Skeletal muscle tissue (tissue), 3 donors: ENCODE measurements at regions not wholly inside any gene's neighbourhood (a gene's known extent, or its start where the extent isn't known, plus 50 kb on each side); places are given as distances from the start of the nearest gene placed in this dataset.

Source experiments
- H3K27ac ChIP-seq: one replicate; pipeline ENCODE4 v1.7.0; 2013; ENCODE audit warnings: mild to moderate bottlenecking, low read depth, low read length, inconsistent platforms
- H3K27me3 ChIP-seq, 3 donors: one replicate each; pipeline ENCODE4 v1.7.0; 2013; ENCODE audit warnings: low read length in 3 of 3; ENCODE audit not compliant: control insufficient read depth in 3 of 3, insufficient read depth in 3 of 3
- H3K36me3 ChIP-seq, 3 donors: one replicate each; pipeline ENCODE4 v1.7.0; 2013; ENCODE audit warnings: low read length in 3 of 3; ENCODE audit not compliant: control insufficient read depth in 3 of 3, insufficient read depth in 3 of 3
- H3K4me1 ChIP-seq, 3 donors: one replicate each; pipeline ENCODE4 v1.7.0; 2013; ENCODE audit warnings: low read length in 3 of 3, mild to moderate bottlenecking in 3 of 3; ENCODE audit not compliant: control insufficient read depth in 3 of 3, insufficient read depth in 3 of 3
- H3K4me3 ChIP-seq, 3 donors: one replicate each; pipeline ENCODE4 v1.7.0; 2013; ENCODE audit warnings: low read length in 3 of 3
- H3K9ac ChIP-seq, 3 donors: one replicate each; pipeline ENCODE4 v1.7.0; 2013; ENCODE audit warnings: low read length in 3 of 3, mild to moderate bottlenecking in 3 of 3, moderate library complexity in 2 of 3, low read depth in 1 of 3
- H3K9me3 ChIP-seq, 3 donors: one replicate each; pipeline ENCODE4 v1.7.0; 2013; ENCODE audit warnings: low read length in 3 of 3; ENCODE audit not compliant: control insufficient read depth in 3 of 3
- donor health status: Osteomylitis.

DNA sequence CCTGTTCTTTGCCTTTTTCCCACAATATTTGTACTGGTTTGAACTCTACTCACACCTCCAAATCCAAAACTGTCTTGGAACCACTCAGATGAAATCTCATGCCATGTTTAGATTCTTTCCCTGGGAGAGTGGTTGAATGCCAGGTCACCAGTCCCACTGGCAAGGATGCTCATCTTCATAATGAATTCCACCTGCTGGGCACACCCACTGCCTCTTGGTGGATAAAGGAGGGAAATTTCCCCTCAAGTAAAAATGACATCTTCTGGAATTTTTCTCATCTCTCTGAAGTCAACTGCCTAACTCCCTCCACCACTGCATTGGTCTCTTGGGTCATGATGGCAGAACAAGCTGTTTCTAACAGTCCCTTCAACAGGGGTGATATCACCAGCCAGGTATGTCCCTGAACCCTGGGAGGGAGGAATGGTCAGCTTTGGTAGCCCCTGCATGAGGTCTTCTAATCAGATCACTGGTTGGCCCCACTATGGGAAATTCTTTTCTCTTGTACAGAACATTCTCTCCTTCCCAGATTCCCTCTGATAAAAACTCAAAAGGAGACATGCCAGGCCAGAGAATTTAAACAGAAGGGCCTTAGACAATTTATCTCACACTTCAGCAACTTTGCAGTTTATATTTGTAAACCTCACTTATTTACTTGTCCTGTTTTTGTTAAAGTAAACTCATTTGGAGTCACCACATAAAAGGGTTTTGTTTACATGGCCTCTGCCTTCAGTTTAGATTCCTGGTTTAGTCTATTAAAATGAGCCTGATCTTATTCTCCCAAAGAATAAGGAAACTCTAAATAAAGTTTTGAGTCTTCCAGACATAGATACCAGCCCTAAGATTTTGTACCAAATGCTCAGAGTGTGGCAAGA lies 143.4 kb downstream of the WNT5A start:
- no peaks in the 10 kb centered on the region for H3K36me3 ChIP-seq
- H3K9me3 ChIP-seq = no peaks in the 10 kb centered on the region
- H3K9ac ChIP-seq = no peak overlapping the region
- H3K4me1 ChIP-seq = no peaks in the 10 kb centered on the region
- no peaks in the 10 kb centered on the region for H3K27me3 ChIP-seq
- no peak overlapping the region for H3K27ac ChIP-seq
- no peak overlapping the region for H3K4me3 ChIP-seq

DNA sequence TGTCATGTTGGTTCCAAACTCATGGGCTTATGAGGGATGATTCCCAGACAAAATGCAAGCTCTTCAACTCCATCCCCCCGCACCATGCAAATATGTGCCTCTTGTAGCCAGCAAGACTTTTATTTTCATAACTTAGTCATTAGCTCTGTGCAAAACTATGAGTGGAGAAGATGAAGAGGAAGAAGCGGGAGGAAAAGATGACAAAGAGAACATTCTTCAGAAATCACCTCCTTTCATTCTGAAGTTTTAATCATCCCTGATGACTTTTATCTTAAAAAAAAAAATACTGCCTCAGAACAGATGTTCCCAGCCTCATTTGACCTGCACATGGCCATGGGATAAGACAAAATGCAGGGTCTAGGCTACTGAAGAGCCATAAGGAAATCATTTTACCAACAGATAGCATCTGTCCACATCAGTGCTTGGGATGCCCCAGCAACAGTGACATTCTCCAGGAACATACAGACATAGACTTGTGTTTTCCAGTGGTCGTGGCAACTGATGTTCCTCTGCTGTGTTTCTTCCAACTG lies 145.5 kb downstream of the WNT5A start:
- Histone ChIP-seq H3K27ac (no peak overlapping the region), H3K4me1 (no peaks in the 10 kb centered on the region), H3K9me3 (no peaks in the 10 kb centered on the region), H3K27me3 (peaks cover 0 to 2% (median under 1%) of the 10 kb centered on the region in 3 donors), H3K9ac (no peak overlapping the region), H3K4me3 (no peak overlapping the region), H3K36me3 (no peaks in the 10 kb centered on the region)

DNA sequence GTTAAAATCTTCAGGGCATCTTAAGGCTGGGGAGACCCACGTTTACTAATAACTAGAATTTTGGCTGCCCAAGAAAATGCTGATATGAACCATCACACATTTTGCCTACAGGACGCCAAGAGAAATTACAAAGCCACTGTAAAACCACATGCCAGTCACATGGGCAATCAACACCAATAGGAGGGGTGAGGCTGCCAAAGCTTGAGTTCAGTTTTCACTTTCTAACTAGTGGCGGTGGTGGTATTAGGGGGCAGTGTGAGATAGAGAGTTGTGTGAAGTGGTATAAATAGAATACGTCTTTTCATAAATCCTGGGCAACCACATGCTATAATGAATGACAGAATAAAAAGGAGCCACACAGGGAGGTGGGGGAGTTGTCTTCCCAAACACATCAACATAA lies 147.3 kb downstream of the WNT5A start:
- no peak overlapping the region for H3K4me3 ChIP-seq
- no peaks in the 10 kb centered on the region for H3K9me3 ChIP-seq
- H3K9ac ChIP-seq = no peak overlapping the region
- H3K27me3 ChIP-seq = peaks cover 0 to 3% (median 2%) of the 10 kb centered on the region in 3 donors
- no peak overlapping the region for H3K27ac ChIP-seq
- no peaks in the 10 kb centered on the region for H3K36me3 ChIP-seq
- H3K4me1 ChIP-seq = no peaks in the 10 kb centered on the region

DNA sequence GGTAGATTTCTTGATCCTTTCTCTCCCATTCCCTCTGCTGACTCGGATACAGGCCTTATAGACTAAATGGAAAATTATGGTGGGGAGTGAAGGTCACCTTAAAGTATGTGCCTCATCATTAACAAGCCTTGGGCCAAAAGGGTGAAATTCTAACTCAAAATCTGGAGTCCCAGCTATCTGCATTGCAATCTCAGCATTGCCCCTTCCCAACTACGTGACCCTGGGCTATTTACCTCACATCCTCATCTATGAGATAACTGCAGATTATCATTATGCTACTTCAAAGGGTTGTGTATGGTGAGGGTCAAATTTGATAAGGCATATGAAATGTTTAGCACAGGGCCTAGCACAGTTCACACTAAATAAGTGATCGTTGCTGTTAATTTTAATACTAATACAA lies 147.7 kb downstream of the WNT5A start:
- no peaks in the 10 kb centered on the region for H3K36me3 ChIP-seq
- H3K4me1 ChIP-seq = no peaks in the 10 kb centered on the region
- no peaks in the 10 kb centered on the region for H3K9me3 ChIP-seq
- H3K27me3 ChIP-seq = peaks cover 0 to 3% (median 2%) of the 10 kb centered on the region in 3 donors
- no peak overlapping the region for H3K4me3 ChIP-seq
- no peak overlapping the region for H3K9ac ChIP-seq
- H3K27ac ChIP-seq = no peak overlapping the region

DNA sequence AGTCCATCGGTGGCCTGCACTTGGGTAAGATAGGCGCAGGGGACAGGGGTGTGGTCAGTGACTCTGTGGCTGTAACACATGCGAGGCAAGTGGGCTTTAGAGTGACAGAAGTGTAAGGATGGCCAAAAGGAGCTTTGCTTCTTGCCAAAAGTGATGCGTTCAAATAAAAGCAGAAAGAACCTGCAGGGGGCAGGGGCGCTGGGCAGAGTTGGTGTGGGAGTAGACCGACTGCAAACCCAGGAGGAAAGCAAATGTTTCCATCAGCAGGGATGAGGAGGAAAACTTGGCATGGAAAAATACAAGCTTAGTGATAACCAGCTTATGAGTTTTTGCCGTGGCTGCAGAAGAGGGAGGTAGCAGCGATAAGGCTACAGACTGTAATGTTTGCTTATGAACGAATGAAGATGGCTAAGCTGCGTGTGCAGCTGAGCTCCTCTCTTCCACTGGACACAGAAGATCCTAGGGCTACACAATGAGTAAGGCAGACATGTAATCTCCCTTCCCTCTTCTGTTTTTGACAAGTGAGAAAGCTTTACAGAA lies 149.4 kb downstream of the WNT5A start:
- H3K9me3 ChIP-seq = no peaks in the 10 kb centered on the region
- peaks cover 0 to 3% (median 2%) of the 10 kb centered on the region in 3 donors for H3K27me3 ChIP-seq
- no peak overlapping the region for H3K9ac ChIP-seq
- no peaks in the 10 kb centered on the region for H3K4me1 ChIP-seq
- no peak overlapping the region for H3K4me3 ChIP-seq
- H3K36me3 ChIP-seq = no peaks in the 10 kb centered on the region
- no peak overlapping the region for H3K27ac ChIP-seq

DNA sequence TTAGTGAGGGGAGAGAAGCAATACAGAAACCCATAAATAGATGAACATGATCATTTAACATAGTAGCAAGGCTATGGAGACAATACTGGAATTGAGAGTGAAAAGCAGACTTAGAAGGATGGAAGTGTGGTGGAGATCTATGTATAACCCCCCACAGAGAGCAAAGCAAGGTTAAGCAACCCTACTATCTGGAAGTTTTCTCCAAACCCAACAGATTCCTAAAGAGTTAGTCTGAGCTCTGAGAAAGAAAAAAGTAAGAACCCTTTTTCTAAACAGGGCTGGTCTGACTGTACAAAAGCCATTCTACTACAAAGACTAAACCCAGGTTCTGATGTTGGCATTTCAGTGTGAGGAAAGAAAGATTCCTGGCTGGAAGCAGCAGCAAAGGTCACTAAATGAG lies 153.2 kb downstream of the WNT5A start:
- H3K36me3 ChIP-seq = no peaks in the 10 kb centered on the region
- H3K4me1 ChIP-seq = no peaks in the 10 kb centered on the region
- peaks cover 0 to 3% (median 2%) of the 10 kb centered on the region in 3 donors for H3K27me3 ChIP-seq
- H3K27ac ChIP-seq = no peak overlapping the region
- no peak overlapping the region for H3K9ac ChIP-seq
- no peak overlapping the region for H3K4me3 ChIP-seq
- no peaks in the 10 kb centered on the region for H3K9me3 ChIP-seq

DNA sequence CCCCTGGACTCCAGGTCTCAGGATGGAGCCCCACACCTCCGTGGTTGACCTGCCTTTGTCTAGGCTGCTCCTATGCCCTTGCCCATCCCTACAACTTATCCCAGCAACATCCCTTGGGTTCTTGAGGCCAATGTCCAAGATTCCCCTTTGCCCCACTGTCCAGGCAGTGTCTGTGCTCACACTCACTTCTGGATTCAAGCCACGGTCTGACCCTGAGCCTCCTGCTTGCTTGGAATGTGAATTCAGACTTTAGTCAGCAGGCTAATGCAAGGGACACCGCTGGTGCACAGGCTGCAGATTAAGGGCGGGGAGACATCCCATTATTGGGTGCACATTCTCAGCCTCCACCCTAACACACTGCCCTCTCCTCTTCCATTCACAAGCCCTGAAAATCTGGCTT lies 154.1 kb downstream of the WNT5A start:
- H3K27ac ChIP-seq = no peak overlapping the region

DNA sequence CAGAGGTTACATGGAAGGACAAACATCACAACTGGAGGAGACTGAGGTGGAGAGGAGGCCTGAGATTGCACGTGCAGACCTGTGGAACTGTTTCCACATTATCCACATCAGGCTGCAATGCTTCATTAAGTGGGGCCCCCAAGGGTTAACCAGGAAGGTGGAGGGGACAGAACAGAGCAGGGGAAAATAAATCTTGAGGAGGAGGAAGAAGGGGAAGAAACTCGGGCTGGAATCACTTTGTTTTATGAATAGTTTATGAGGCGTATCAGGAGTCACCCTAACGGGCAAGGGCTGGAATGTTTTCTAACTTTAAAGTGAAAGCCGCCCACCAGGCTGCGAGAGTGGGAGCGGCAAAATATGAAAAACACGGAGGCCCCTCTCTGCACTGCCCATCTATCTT lies 154.9 kb downstream of the WNT5A start:
- no peaks in the 10 kb centered on the region for H3K36me3 ChIP-seq
- H3K9ac ChIP-seq = no peak overlapping the region
- no peaks in the 10 kb centered on the region for H3K4me1 ChIP-seq
- H3K27me3 ChIP-seq = peaks cover 0 to 3% (median 0%) of the 10 kb centered on the region in 3 donors
- no peak overlapping the region for H3K4me3 ChIP-seq
- H3K9me3 ChIP-seq = no peaks in the 10 kb centered on the region
- no peak overlapping the region for H3K27ac ChIP-seq

More for the DNA sequence above, 154.1 kb downstream of the WNT5A start:
- Histone ChIP-seq H3K4me1 (no peaks in the 10 kb centered on the region), H3K4me3 (no peak overlapping the region), H3K9ac (no peak overlapping the region), H3K9me3 (no peaks in the 10 kb centered on the region), H3K27me3 (peaks cover 0 to 3% (median 2%) of the 10 kb centered on the region in 3 donors), H3K36me3 (no peaks in the 10 kb centered on the region)

DNA sequence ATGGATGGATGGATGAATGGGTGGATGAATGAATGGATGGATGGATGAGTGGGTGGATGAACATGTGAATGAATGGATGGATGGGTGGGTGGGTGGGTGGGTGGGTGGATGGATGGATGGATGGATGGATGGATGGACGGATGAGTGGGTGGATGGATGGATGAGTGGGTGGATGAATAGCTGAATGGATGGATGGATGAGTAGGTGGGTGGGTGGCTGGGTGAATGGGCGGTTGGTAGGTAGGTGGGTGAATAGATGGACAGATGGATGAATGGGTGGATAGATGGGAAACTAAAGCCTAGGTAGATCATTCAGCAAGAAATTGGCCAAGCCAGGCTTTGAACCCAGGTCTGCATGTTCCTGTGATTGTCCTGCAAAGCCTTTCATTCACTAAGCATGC lies 155.6 kb downstream of the WNT5A start:
- Histone ChIP-seq H3K36me3 (no peaks in the 10 kb centered on the region), H3K27me3 (peaks cover 0 to 2% (median 0%) of the 10 kb centered on the region in 3 donors), H3K9me3 (no peaks in the 10 kb centered on the region), H3K4me3 (no peak overlapping the region), H3K9ac (no peak overlapping the region), H3K4me1 (no peaks in the 10 kb centered on the region), H3K27ac (no peak overlapping the region)

DNA sequence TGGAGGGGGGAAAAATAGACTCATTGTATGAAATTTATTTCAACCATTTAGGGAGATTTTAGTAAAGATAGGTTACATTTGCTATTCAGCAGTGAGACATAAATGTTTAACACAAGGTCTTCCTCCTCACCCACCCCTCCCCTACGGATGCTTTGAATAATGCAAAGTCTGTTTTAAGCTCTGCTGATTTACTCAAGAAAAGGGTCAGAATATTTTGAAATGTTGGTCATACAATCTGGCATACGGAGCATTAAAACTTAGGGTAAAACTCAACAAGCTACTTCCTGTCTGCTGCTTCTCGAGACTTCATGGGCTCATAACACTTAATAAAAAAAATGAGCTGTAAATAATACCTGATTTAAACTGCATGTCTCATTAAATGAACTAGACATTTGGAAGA lies 156.3 kb downstream of the WNT5A start:
- H3K27ac ChIP-seq = no peak overlapping the region
- H3K4me1 ChIP-seq = no peaks in the 10 kb centered on the region
- H3K27me3 ChIP-seq = no peaks in the 10 kb centered on the region
- H3K9me3 ChIP-seq = no peaks in the 10 kb centered on the region
- H3K4me3 ChIP-seq = no peak overlapping the region
- no peaks in the 10 kb centered on the region for H3K36me3 ChIP-seq
- no peak overlapping the region for H3K9ac ChIP-seq
